KMS-11 (cell line): ENCODE measurements at regions not wholly inside any gene's neighbourhood (a gene's known extent, or its start where the extent isn't known, plus 50 kb on each side); places are given as distances from the start of the nearest gene placed in this dataset.

Experiments
- H2AFZ ChIP-seq: fragments of 200-600 bp; sonication (generic); 2 replicates; pipeline ENCODE4 v1.6.1; 2016; ENCODE audit warnings: antibody characterized with exemption, mixed run types, low read depth
- H3K27ac ChIP-seq: fragments of 200-600 bp; sonication (generic); 2 replicates; pipeline ENCODE4 v1.6.1; 2016; ENCODE audit warnings: mild to moderate bottlenecking, mixed run types
- H3K27me3 ChIP-seq: fragments of 200-600 bp; sonication (generic); 2 replicates; pipeline ENCODE4 v1.6.1; 2017; ENCODE audit warnings: mild to moderate bottlenecking, low read depth, mixed run types, moderate library complexity; ENCODE audit not compliant: insufficient read depth
- H3K36me3 ChIP-seq: fragments of 200-600 bp; sonication (generic); 2 replicates; pipeline ENCODE4 v1.6.1; 2017; ENCODE audit warnings: mild to moderate bottlenecking, mixed run types; ENCODE audit not compliant: insufficient read depth
- H3K4me1 ChIP-seq: fragments of 200-600 bp; sonication (generic); 2 replicates; pipeline ENCODE4 v1.6.1; 2016; ENCODE audit warnings: mild to moderate bottlenecking, low read depth, mixed run types; ENCODE audit not compliant: poor library complexity, severe bottlenecking
- H3K4me2 ChIP-seq: fragments of 200-600 bp; sonication (generic); 2 replicates; pipeline ENCODE4 v1.7.0; 2016; ENCODE audit warnings: mild to moderate bottlenecking, mixed run types
- H3K4me3 ChIP-seq: fragments of 200-600 bp; sonication (generic); IDR thresholded peaks from 2 replicates; pipeline ENCODE4 v1.6.1; 2017; ENCODE audit warnings: low read depth, low read length, mixed read lengths; ENCODE audit not compliant: insufficient read depth
- H3K79me2 ChIP-seq: fragments of 200-600 bp; sonication (generic); 2 replicates; pipeline ENCODE4 v1.6.1; 2016; ENCODE audit warnings: low read depth, mixed run types; ENCODE audit not compliant: insufficient read depth
- H3K9ac ChIP-seq: fragments of 200-600 bp; sonication (generic); 2 replicates; pipeline ENCODE4 v1.6.1; 2016; ENCODE audit warnings: mild to moderate bottlenecking, mixed run types
- H4K20me1 ChIP-seq: fragments of 200-600 bp; sonication (generic); 2 replicates; pipeline ENCODE4 v1.6.1; 2016; ENCODE audit warnings: mild to moderate bottlenecking, mixed run types; ENCODE audit not compliant: insufficient read depth
- TF ChIP-seq, protein P1 (sequence below): fragments of 200-600 bp; sonication (generic); conservative IDR thresholded peaks from 2 replicates; pipeline ENCODE4 v1.6.1; 2017; ENCODE audit warnings: low read depth, mild to moderate bottlenecking, antibody characterized with exemption, low read length, moderate library complexity, mixed read lengths

DNA sequence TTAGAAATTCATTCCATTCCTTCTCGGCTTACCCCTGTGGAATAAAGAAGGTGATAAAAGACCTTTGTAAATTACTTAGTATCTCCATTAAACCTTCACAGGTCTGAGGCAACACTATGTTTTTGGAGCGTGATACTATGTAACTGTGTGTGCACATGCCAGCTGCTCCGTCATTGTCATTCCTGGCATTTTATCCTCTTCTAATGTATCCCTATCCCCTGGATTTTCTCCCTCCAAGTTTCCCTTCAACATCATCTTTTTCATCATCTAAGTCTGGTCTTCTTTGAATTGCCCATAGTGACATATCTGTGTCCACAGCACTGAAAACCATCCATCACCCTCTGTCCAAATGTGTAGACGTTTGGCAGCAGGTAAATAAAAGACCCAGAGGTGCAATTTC, 125.7 kb downstream of the TEX36 start:
- H3K4me3 ChIP-seq = no peak overlapping the region
- no peak overlapping the region for H2AFZ ChIP-seq
- H3K27ac ChIP-seq = no peak overlapping the region
- no peaks in the 10 kb centered on the region for H4K20me1 ChIP-seq
- H3K79me2 ChIP-seq = no peaks in the 10 kb centered on the region
- H3K9ac ChIP-seq = no peak overlapping the region
- no peaks in the 10 kb centered on the region for H3K4me1 ChIP-seq
- TF ChIP-seq, protein P1, sequence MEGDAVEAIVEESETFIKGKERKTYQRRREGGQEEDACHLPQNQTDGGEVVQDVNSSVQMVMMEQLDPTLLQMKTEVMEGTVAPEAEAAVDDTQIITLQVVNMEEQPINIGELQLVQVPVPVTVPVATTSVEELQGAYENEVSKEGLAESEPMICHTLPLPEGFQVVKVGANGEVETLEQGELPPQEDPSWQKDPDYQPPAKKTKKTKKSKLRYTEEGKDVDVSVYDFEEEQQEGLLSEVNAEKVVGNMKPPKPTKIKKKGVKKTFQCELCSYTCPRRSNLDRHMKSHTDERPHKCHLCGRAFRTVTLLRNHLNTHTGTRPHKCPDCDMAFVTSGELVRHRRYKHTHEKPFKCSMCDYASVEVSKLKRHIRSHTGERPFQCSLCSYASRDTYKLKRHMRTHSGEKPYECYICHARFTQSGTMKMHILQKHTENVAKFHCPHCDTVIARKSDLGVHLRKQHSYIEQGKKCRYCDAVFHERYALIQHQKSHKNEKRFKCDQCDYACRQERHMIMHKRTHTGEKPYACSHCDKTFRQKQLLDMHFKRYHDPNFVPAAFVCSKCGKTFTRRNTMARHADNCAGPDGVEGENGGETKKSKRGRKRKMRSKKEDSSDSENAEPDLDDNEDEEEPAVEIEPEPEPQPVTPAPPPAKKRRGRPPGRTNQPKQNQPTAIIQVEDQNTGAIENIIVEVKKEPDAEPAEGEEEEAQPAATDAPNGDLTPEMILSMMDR = no peak
- H3K36me3 ChIP-seq = no peaks in the 10 kb centered on the region
- no peak overlapping the region for H3K4me2 ChIP-seq
- no peaks in the 10 kb centered on the region for H3K27me3 ChIP-seq

DNA sequence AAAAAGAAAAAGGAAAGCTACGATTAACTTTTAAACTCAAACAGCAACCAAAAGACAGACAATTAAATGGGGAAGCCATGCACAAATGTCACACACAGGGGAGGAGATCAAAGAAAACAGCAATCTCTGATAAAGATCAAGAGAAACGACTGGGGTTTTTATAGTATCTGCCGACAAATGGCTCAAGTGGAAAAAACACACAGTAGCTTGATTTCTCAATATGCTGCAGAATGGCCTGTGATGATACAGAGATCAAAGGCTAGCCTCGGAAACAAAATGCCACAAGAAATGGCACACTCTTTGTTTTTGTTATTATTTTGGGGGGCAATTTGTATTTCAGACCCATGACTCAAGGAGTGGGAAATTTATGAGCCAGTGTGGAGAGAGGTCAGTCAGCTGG, 126.1 kb downstream of the TEX36 start:
- Histone ChIP-seq H3K9ac (no peak overlapping the region), H3K4me1 (no peaks in the 10 kb centered on the region), H2AFZ (no peak overlapping the region), H3K4me2 (no peak overlapping the region), H3K27me3 (no peaks in the 10 kb centered on the region), H3K27ac (no peak overlapping the region), H3K36me3 (no peaks in the 10 kb centered on the region), H4K20me1 (no peaks in the 10 kb centered on the region), H3K4me3 (no peak overlapping the region), H3K79me2 (no peaks in the 10 kb centered on the region)
- TF ChIP-seq, protein P1 = no peak

DNA sequence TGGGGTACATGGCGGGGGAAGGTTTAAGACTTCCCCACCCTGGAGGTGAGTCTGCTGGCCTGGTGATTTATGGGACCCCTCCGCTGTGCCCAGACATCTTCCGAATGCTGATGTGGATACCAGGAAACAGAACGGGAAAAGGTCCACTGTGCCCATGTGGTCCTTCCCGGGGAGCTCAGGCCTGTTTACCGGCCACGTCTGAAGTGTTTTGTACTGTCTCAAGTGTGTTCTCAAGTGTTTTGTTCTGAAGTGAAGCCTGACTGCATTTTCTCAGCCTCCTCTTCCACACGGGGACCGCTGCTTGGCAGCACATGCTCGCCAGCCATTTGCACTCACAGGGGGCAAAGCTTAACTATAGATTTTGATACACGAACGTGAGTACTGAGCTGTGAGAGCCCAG, 127.2 kb downstream of the TEX36 start:
- Histone ChIP-seq H2AFZ (no peak overlapping the region), H3K27me3 (no peaks in the 10 kb centered on the region), H3K4me2 (no peak overlapping the region), H3K4me1 (no peaks in the 10 kb centered on the region), H3K36me3 (no peaks in the 10 kb centered on the region), H3K79me2 (no peaks in the 10 kb centered on the region), H3K9ac (no peak overlapping the region), H3K27ac (no peak overlapping the region), H4K20me1 (no peaks in the 10 kb centered on the region), H3K4me3 (no peak overlapping the region)
- TF ChIP-seq, protein P1 = no peak

DNA sequence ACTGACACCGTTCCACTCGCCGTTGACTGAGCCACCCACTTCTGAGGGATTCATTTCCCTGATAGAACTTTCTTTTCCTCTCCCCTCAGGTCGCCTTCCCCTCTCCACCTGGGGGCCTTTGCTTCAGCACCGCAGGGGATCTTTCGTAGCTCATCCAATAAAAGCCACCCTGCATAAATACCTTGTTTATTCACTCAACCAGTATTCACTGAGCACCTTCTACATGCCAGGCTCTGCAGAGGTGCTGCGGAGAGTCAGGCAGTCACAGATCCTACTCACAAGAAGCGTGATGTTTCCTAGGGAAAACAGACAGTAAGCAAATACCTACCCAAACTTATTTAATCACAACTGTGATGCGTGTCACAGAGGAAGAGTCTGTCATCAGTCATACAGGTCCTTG, 127.7 kb downstream of the TEX36 start:
- Histone ChIP-seq H3K27me3 (no peaks in the 10 kb centered on the region), H3K79me2 (no peaks in the 10 kb centered on the region), H2AFZ (no peak overlapping the region), H3K4me1 (no peaks in the 10 kb centered on the region), H3K4me2 (no peak overlapping the region), H3K9ac (no peak overlapping the region), H3K27ac (no peak overlapping the region), H4K20me1 (no peaks in the 10 kb centered on the region), H3K4me3 (no peak overlapping the region), H3K36me3 (no peaks in the 10 kb centered on the region)
- TF ChIP-seq, protein P1 = no peak

DNA sequence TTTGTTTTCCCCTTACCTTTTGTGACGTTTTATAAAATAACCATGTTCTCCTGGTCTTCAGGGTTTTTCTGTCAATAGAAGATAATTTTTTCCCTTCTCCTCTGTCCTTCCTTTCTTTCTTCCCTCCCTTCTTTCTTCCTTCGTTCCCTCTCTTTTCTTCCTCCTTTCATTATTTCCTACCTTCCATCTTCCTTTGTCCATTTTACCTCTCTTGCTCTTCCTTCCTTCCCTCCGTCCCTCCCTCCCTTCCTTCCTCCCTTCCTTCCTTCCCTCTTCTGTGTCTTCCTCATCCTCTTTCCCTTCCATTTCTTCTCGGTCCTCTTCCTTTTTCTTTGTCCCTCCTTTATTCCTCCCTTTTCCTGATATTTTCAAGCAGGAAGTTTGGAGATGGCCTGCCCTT, 128.2 kb downstream of the TEX36 start:
- Histone ChIP-seq H3K9ac (no peak overlapping the region), H3K4me1 (no peaks in the 10 kb centered on the region), H3K4me3 (no peak overlapping the region), H4K20me1 (no peaks in the 10 kb centered on the region), H3K27ac (no peak overlapping the region), H2AFZ (no peak overlapping the region), H3K79me2 (no peaks in the 10 kb centered on the region), H3K36me3 (no peaks in the 10 kb centered on the region), H3K4me2 (no peak overlapping the region), H3K27me3 (no peaks in the 10 kb centered on the region)
- TF ChIP-seq, protein P1 = no peak
